ENCODE measurements at regions not wholly inside any gene's neighbourhood (a gene's known extent, or its start where the extent isn't known, plus 50 kb on each side); places are given as distances from the start of the nearest gene placed in this dataset.
A peak's percentile ranks its signal among the peaks of the same experiment; 100 is the strongest.
"Not testable (repeated sequence)": the region's sequence is repeated elsewhere in the genome, so short reads cannot be mapped to it uniquely, and the experiment has no call there.

DNA sequence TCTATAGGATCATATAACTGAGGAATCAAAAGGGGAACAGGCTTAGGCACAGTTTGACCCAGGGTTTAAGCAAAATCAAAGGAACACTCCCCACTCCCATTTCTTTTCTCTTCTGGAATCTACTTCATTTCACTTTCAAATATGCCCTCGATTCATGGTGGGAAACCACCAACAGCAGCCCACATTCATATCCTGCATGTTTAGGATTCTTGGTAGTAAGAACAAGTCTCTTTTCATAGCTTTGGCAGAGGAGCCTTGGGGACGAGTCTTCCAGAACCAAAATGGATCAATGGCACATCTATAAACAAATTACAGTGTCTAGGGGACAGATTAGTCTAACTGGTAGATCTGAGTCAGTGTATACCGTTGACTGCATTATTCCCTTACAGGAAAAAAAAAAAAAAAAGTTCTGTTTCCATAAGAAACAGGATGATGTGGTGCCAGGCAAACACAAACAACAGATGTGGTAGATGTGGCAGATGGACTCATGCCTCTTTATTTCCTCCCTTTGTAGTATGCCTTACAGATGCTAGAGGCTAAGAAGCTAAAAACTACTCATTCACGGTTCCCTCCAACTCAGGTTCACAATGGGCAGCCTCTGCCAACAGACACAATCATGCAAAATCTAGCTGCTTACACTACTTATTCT lies 578.3 kb upstream of the ADAMTS9 start:
- H3K27me3 Mint-ChIP-seq (ENCODE audit: low read depth), result no peaks in the 10 kb centered on the region
- H3K36me3 Mint-ChIP-seq (ENCODE audit: low read depth), result no peaks in the 10 kb centered on the region
- H3K4me1 Mint-ChIP-seq, result peaks cover 23% of the 10 kb centered on the region
- H3K27ac Mint-ChIP-seq, result peak overlapping the region in 1 of 3 experiments; percentile 41
- H3K4me3 Mint-ChIP-seq, result no peak overlapping the region
- TF ChIP-seq, protein P1, sequence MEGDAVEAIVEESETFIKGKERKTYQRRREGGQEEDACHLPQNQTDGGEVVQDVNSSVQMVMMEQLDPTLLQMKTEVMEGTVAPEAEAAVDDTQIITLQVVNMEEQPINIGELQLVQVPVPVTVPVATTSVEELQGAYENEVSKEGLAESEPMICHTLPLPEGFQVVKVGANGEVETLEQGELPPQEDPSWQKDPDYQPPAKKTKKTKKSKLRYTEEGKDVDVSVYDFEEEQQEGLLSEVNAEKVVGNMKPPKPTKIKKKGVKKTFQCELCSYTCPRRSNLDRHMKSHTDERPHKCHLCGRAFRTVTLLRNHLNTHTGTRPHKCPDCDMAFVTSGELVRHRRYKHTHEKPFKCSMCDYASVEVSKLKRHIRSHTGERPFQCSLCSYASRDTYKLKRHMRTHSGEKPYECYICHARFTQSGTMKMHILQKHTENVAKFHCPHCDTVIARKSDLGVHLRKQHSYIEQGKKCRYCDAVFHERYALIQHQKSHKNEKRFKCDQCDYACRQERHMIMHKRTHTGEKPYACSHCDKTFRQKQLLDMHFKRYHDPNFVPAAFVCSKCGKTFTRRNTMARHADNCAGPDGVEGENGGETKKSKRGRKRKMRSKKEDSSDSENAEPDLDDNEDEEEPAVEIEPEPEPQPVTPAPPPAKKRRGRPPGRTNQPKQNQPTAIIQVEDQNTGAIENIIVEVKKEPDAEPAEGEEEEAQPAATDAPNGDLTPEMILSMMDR (IDR thresholded peaks at IDR 0.05; ENCODE audit: unreplicated experiment in 3 of 3), result no peak
- H3K9me3 Mint-ChIP-seq, result peaks cover 17% of the 10 kb centered on the region

- H3K9me3 Mint-ChIP-seq, result peaks cover 19% of the 10 kb centered on the region
- TF ChIP-seq, protein P1 (IDR thresholded peaks at IDR 0.05; ENCODE audit: unreplicated experiment in 3 of 3), result no peak
- H3K27me3 Mint-ChIP-seq (ENCODE audit: low read depth), result no peaks in the 10 kb centered on the region
- no peak overlapping the region for H3K4me3 Mint-ChIP-seq
- no peaks in the 10 kb centered on the region for H3K36me3 Mint-ChIP-seq (ENCODE audit: low read depth)
- peaks cover 23% of the 10 kb centered on the region for H3K4me1 Mint-ChIP-seq
- H3K27ac Mint-ChIP-seq, result peak overlapping the region in 1 of 3 experiments; percentile 41
Measured at GRCh38 chr3:65265511-65265910, 577.7 kb upstream of the ADAMTS9 start.

- no peaks in the 10 kb centered on the region for H3K27me3 Mint-ChIP-seq (ENCODE audit: low read depth)
- no peak overlapping the region for H3K27ac Mint-ChIP-seq
- H3K36me3 Mint-ChIP-seq (ENCODE audit: low read depth), result no peaks in the 10 kb centered on the region
- no peak overlapping the region for H3K4me3 Mint-ChIP-seq
- TF ChIP-seq, protein P1 (IDR thresholded peaks at IDR 0.05; ENCODE audit: unreplicated experiment in 3 of 3), result no peak
- peaks cover 9% of the 10 kb centered on the region for H3K9me3 Mint-ChIP-seq
- peaks cover 10% of the 10 kb centered on the region for H3K4me1 Mint-ChIP-seq
Measured at GRCh38 chr3:65262548-65262947, 574.7 kb upstream of the ADAMTS9 start.

GRCh38 chr3:65259946-65260345 lies 572.1 kb upstream of the ADAMTS9 start:
- H3K36me3 Mint-ChIP-seq (ENCODE audit: low read depth), result no peaks in the 10 kb centered on the region
- H3K4me3 Mint-ChIP-seq, result no peak overlapping the region
- H3K27ac Mint-ChIP-seq, result no peak overlapping the region
- no peaks in the 10 kb centered on the region for H3K4me1 Mint-ChIP-seq
- peaks cover 6% of the 10 kb centered on the region for H3K27me3 Mint-ChIP-seq (ENCODE audit: low read depth)
- H3K9me3 Mint-ChIP-seq, result peaks cover 12% of the 10 kb centered on the region
- TF ChIP-seq, protein P1 (IDR thresholded peaks at IDR 0.05; ENCODE audit: unreplicated experiment in 3 of 3), result no peak

GRCh38 chr3:65252914-65253313 lies 565.1 kb upstream of the ADAMTS9 start:
- Mint-ChIP-seq H3K27me3 (ENCODE audit: low read depth) (peaks cover 13% of the 10 kb centered on the region), H3K9me3 (peaks cover 22% of the 10 kb centered on the region)
- H3K36me3 Mint-ChIP-seq (ENCODE audit: low read depth); H3K4me1 Mint-ChIP-seq; H3K27ac Mint-ChIP-seq; H3K4me3 Mint-ChIP-seq: not testable (repeated sequence)

- H3K9me3 Mint-ChIP-seq, result peaks cover 22% of the 10 kb centered on the region
- H3K27ac Mint-ChIP-seq, result no peak overlapping the region
- peaks cover 13% of the 10 kb centered on the region for H3K27me3 Mint-ChIP-seq (ENCODE audit: low read depth)
- no peak overlapping the region for H3K4me3 Mint-ChIP-seq
- H3K4me1 Mint-ChIP-seq, result no peaks in the 10 kb centered on the region
- TF ChIP-seq, protein P1 (IDR thresholded peaks at IDR 0.05; ENCODE audit: unreplicated experiment in 3 of 3), result no peak
- H3K36me3 Mint-ChIP-seq (ENCODE audit: low read depth), result no peaks in the 10 kb centered on the region
Measured at GRCh38 chr3:65252266-65252665, 564.5 kb upstream of the ADAMTS9 start.

All from nephron (organoid).